Loucy (cell line): ENCODE measurements at regions not wholly inside any gene's neighbourhood (a gene's known extent, or its start where the extent isn't known, plus 50 kb on each side); places are given as distances from the start of the nearest gene placed in this dataset.

ENCODE experiments used
- H2AFZ ChIP-seq: fragments of 200-600 bp; sonication (generic); 2 replicates; pipeline ENCODE4 v1.6.0; 2016; ENCODE audit warnings: antibody characterized with exemption, mild to moderate bottlenecking, low read length, moderate library complexity
- H3F3A ChIP-seq: fragments of 200-600 bp; 2 replicates; pipeline ENCODE4 v1.6.0; 2016; ENCODE audit warnings: antibody characterized with exemption, low read depth, mild to moderate bottlenecking
- H3K27me3 ChIP-seq: fragments of 200-600 bp; sonication (generic); 2 replicates; pipeline ENCODE4 v1.6.1; 2014; ENCODE audit warnings: low read length, mild to moderate bottlenecking; ENCODE audit not compliant: insufficient read depth, poor library complexity, severe bottlenecking
- H3K36me3 ChIP-seq: fragments of 200-600 bp; sonication (generic); 2 replicates; pipeline ENCODE4 v1.6.1; 2016; ENCODE audit warnings: low read length; ENCODE audit not compliant: insufficient read depth
- H3K4me1 ChIP-seq: fragments of 200-600 bp; sonication (generic); 2 replicates; pipeline ENCODE4 v1.5.1; 2014; ENCODE audit warnings: low read length, mild to moderate bottlenecking; ENCODE audit not compliant: insufficient read depth, poor library complexity, severe bottlenecking
- H3K4me2 ChIP-seq: fragments of 200-600 bp; sonication (generic); 2 replicates; pipeline ENCODE4 v1.6.0; 2014; ENCODE audit warnings: antibody characterized with exemption, low read length, low read depth, mild to moderate bottlenecking; ENCODE audit not compliant: poor library complexity, severe bottlenecking
- H3K4me3 ChIP-seq: fragments of 200-600 bp; sonication (generic); 2 replicates; pipeline ENCODE4 v1.5.1; 2014; ENCODE audit warnings: low read length, mild to moderate bottlenecking, mixed read lengths; ENCODE audit not compliant: poor library complexity, severe bottlenecking
- H3K79me2 ChIP-seq: fragments of 200-600 bp; sonication (generic); 2 replicates; pipeline ENCODE4 v1.6.1; 2014; ENCODE audit warnings: low read length; ENCODE audit not compliant: insufficient read depth
- H3K9ac ChIP-seq: fragments of 200-600 bp; sonication (generic); 2 replicates; pipeline ENCODE4 v1.6.0; 2014; ENCODE audit warnings: mild to moderate bottlenecking, low read depth, low read length, moderate library complexity; ENCODE audit not compliant: poor library complexity, severe bottlenecking
- H3K9me2 ChIP-seq: fragments of 200-600 bp; sonication (generic); replicated peaks from 2 replicates; pipeline ENCODE4 v1.6.1; 2016; ENCODE audit warnings: low read depth, low read length, mixed read lengths
- H3K9me3 ChIP-seq: fragments of 200-600 bp; sonication (generic); 2 replicates; pipeline ENCODE4 v1.6.1; 2014; ENCODE audit warnings: mild to moderate bottlenecking, antibody characterized with exemption, low read length, low read depth; ENCODE audit not compliant: insufficient read depth
- H4K20me1 ChIP-seq: fragments of 200-600 bp; sonication (generic); 2 replicates; pipeline ENCODE4 v1.6.0; 2014; ENCODE audit warnings: antibody characterized with exemption, low read length, mild to moderate bottlenecking; ENCODE audit not compliant: insufficient read depth, poor library complexity, severe bottlenecking
- CTCF ChIP-seq: fragments of 200-600 bp; sonication (generic); conservative IDR thresholded peaks from 2 replicates; pipeline ENCODE4 v1.5.1; 2014; ENCODE audit warnings: mild to moderate bottlenecking, antibody characterized with exemption, low read length
- EZH2phosphoT487 ChIP-seq: fragments of 200-600 bp; IDR thresholded peaks from 2 replicates; pipeline ENCODE4 v1.6.1; 2018; ENCODE audit warnings: antibody characterized with exemption, mild to moderate bottlenecking, moderate library complexity, borderline replicate concordance

- no peaks in the 10 kb centered on the region for H3K27me3 ChIP-seq
- TF ChIP-seq CTCF (no peak), EZH2phosphoT487 (no peak)
- no peak overlapping the region for H3K4me2 ChIP-seq
These were observed 244.7 kb downstream of the NDUFA10 start for GRCh38 chr2:239780236-239780994.

GRCh38 chr2:239779584-239779983 is 245.6 kb downstream of the NDUFA10 start:
- no peaks in the 10 kb centered on the region for H3K79me2 ChIP-seq
- no peak overlapping the region for H3K4me2 ChIP-seq
- H3K9me3 ChIP-seq = peaks cover 10% of the 10 kb centered on the region; the same call in 1 of the 2 replicates
- H3K4me3 ChIP-seq = no peak overlapping the region
- no peaks in the 10 kb centered on the region for H4K20me1 ChIP-seq
- no peaks in the 10 kb centered on the region for H3K9me2 ChIP-seq
- H3K4me1 ChIP-seq = no peaks in the 10 kb centered on the region
- H2AFZ ChIP-seq = no peak overlapping the region
- no peak overlapping the region for H3K9ac ChIP-seq
- no peaks in the 10 kb centered on the region for H3K36me3 ChIP-seq
- H3F3A ChIP-seq = no peaks in the 10 kb centered on the region
- TF ChIP-seq CTCF (no peak), EZH2phosphoT487 (no peak)
- no peaks in the 10 kb centered on the region for H3K27me3 ChIP-seq

More at GRCh38 chr2:239780236-239780994, 244.7 kb downstream of the NDUFA10 start:
- Histone ChIP-seq H3F3A (no peaks in the 10 kb centered on the region), H4K20me1 (no peaks in the 10 kb centered on the region), H3K4me3 (no peak overlapping the region), H3K79me2 (no peaks in the 10 kb centered on the region), H3K9ac (no peak overlapping the region), H2AFZ (no peak overlapping the region), H3K4me1 (no peaks in the 10 kb centered on the region), H3K9me3 (peaks cover 7% of the 10 kb centered on the region; the same call in 1 of the 2 replicates), H3K36me3 (no peaks in the 10 kb centered on the region), H3K9me2 (no peaks in the 10 kb centered on the region)

- H2AFZ ChIP-seq = no peak overlapping the region
- no peak overlapping the region for H3K4me3 ChIP-seq
- no peaks in the 10 kb centered on the region for H3K36me3 ChIP-seq
- H3K27me3 ChIP-seq = no peaks in the 10 kb centered on the region
- H4K20me1 ChIP-seq = no peaks in the 10 kb centered on the region
- no peak for TF ChIP-seq EZH2phosphoT487
- TF ChIP-seq CTCF = no peak
- H3K4me2 ChIP-seq = no peak overlapping the region
- H3K4me1 ChIP-seq = no peaks in the 10 kb centered on the region
- no peaks in the 10 kb centered on the region for H3K9me2 ChIP-seq
- peaks cover 10% of the 10 kb centered on the region; the same call in 1 of the 2 replicates for H3K9me3 ChIP-seq
- H3K79me2 ChIP-seq = no peaks in the 10 kb centered on the region
- no peak overlapping the region for H3K9ac ChIP-seq
- H3F3A ChIP-seq = no peaks in the 10 kb centered on the region
These were observed 246.1 kb downstream of the NDUFA10 start for GRCh38 chr2:239778861-239779558.
